Anterior cingulate cortex (tissue), 58 donors: ENCODE measurements at regions not wholly inside any gene's neighbourhood (a gene's known extent, or its start where the extent isn't known, plus 50 kb on each side); places are given as distances from the start of the nearest gene placed in this dataset.

ENCODE experiments used
- DNase-seq, 58 donors: peaks; one replicate each; lab custom pipeline; 2025; lab: John Stamatoyannopoulos, UW

- no peak for DNase-seq
Measured at GRCh38 chr1:68294367-68295066, 62.2 kb upstream of the WLS start.

DNA sequence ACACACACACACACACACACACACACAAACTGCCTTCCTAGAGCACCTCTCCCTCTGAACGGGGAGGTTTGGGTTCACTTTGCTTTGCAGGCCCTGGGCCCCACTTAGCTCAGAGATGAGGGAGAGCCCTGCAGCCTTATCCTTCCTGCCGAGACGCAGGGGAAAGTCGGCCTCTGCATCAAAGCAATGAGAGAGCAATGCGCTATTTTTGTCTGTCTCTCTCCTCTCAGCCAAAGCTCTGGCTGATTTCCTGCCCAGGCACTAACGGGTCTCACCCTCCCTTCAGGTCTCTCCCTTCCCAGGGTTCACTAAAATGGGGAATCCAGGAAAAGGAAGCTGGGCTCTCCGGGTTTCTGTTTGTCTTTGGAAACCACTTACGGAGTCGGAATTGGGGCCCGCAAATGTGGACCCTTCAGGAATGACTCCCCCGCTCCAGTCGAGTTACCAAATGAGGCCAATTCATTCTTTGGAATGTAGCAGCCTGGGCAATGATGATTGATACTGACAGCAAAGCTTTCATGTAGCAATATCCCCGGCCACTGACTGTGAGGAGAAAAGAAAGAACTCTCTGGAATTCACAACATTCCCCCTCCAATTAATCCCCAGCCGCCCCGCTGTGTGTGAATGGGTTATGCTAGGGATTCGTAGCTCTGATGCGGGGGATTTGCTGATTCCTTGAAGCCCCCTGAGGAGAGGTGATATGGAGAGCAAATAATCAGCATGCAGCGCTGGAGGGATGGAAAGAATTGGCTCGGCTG lies 61.5 kb upstream of the WLS start:
- DNase-seq = peak in 17 of 58 donors; percentile 3 to 48 (median 15)

DNA sequence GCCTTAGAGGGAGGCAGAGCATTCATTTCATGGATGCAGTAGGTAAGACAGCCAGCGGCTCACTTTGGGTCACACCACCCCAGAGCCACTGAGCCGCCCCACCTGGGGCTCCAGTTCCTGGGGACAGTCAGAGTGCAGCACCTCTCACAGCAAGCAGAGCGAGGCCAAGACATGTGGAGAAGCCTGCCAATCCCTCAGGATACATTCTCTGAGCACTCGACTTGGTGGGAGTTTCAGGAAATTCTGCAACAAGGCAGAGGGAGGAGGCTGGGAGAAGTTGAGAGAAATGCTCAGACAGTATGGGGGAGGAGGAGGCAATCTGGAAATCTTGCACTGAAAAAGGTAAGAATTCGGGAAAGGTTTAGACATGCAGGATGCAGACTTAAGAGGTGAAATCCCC lies 60.8 kb upstream of the WLS start:
- DNase-seq = peak in 8 of 58 donors; percentile 8 to 48 (median 16)

GRCh38 chr1:68291688-68292384 lies 59.5 kb upstream of the WLS start:
- DNase-seq = no peak

GRCh38 chr1:68287241-68287640 lies 54.9 kb upstream of the WLS start:
- DNase-seq = no peak

GRCh38 chr1:68285046-68285445 lies 52.7 kb upstream of the WLS start:
- no peak for DNase-seq

GRCh38 chr1:68281946-68282615 lies 49.8 kb upstream of the WLS start:
- DNase-seq = no peak
